ENCODE measurements at regions not wholly inside any gene's neighbourhood (a gene's known extent, or its start where the extent isn't known, plus 50 kb on each side); places are given as distances from the start of the nearest gene placed in this dataset.

DNA sequence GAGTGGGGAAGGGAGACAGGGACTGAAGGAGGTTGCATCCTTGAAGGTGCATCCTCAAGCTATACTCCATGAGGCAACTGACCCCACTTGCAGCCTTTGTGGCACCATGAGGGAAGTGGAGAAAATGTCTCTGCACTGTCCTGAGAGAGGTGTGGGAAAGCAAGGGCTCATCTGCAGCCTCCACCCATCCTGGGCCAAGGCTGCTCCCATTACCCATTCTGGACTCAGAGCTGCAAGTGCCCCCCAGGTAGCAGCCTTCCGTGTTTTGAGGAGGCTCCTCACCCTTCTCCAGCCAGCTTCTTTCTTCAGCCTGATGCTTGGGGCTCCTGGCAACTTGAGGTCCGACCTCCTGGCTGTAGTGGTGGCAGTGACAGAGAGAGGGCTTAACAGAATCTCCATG is 294.6 kb downstream of the CDH26 start:
- TF ChIP-seq, protein P1, sequence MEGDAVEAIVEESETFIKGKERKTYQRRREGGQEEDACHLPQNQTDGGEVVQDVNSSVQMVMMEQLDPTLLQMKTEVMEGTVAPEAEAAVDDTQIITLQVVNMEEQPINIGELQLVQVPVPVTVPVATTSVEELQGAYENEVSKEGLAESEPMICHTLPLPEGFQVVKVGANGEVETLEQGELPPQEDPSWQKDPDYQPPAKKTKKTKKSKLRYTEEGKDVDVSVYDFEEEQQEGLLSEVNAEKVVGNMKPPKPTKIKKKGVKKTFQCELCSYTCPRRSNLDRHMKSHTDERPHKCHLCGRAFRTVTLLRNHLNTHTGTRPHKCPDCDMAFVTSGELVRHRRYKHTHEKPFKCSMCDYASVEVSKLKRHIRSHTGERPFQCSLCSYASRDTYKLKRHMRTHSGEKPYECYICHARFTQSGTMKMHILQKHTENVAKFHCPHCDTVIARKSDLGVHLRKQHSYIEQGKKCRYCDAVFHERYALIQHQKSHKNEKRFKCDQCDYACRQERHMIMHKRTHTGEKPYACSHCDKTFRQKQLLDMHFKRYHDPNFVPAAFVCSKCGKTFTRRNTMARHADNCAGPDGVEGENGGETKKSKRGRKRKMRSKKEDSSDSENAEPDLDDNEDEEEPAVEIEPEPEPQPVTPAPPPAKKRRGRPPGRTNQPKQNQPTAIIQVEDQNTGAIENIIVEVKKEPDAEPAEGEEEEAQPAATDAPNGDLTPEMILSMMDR (IDR thresholded peaks at IDR 0.05; ENCODE audit: insufficient read depth, low read depth, low read length): no peak
- no peak for TF ChIP-seq EZH2 (IDR thresholded peaks at IDR 0.05; ENCODE audit: insufficient read depth, low read length)

All from astrocyte (in vitro differentiated cells and primary cell).